ENCODE measurements at regions not wholly inside any gene's neighbourhood (a gene's known extent, or its start where the extent isn't known, plus 50 kb on each side); places are given as distances from the start of the nearest gene placed in this dataset.

DNA sequence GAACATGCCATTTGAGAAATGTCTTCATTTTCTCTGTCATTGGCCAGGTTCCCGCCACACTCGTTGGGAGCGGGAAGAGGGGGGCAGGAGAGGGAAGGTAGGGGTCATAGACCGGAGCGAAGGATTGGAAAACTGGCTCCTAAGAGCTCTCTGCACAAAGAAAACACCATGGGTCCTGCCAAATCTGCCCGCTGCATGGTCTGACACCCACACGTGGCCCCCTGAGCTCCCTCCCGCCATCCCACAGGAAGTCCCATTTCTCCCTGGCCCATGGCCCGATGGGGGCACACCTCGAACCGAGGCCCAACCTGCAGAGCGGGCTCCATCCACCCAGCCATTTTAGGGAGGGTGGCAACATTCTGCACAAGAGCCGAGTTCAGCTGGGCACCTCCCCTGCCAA lies 159.6 kb downstream of the SALL1 start:
- no peak overlapping the region for H3K4me3 Mint-ChIP-seq
- peaks cover 3% of the 10 kb centered on the region for H3K27me3 Mint-ChIP-seq (ENCODE audit: insufficient read depth)
- DNase-seq = no peak
- no peak overlapping the region for H3K27ac Mint-ChIP-seq
- H3K36me3 Mint-ChIP-seq (ENCODE audit: low read depth) = no peaks in the 10 kb centered on the region
- H3K4me1 Mint-ChIP-seq (ENCODE audit: low read depth) = no peaks in the 10 kb centered on the region
- H3K9me3 Mint-ChIP-seq = peaks cover 29% of the 10 kb centered on the region
- TF ChIP-seq, protein P1, sequence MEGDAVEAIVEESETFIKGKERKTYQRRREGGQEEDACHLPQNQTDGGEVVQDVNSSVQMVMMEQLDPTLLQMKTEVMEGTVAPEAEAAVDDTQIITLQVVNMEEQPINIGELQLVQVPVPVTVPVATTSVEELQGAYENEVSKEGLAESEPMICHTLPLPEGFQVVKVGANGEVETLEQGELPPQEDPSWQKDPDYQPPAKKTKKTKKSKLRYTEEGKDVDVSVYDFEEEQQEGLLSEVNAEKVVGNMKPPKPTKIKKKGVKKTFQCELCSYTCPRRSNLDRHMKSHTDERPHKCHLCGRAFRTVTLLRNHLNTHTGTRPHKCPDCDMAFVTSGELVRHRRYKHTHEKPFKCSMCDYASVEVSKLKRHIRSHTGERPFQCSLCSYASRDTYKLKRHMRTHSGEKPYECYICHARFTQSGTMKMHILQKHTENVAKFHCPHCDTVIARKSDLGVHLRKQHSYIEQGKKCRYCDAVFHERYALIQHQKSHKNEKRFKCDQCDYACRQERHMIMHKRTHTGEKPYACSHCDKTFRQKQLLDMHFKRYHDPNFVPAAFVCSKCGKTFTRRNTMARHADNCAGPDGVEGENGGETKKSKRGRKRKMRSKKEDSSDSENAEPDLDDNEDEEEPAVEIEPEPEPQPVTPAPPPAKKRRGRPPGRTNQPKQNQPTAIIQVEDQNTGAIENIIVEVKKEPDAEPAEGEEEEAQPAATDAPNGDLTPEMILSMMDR (IDR thresholded peaks at IDR 0.05) = no peak

DNA sequence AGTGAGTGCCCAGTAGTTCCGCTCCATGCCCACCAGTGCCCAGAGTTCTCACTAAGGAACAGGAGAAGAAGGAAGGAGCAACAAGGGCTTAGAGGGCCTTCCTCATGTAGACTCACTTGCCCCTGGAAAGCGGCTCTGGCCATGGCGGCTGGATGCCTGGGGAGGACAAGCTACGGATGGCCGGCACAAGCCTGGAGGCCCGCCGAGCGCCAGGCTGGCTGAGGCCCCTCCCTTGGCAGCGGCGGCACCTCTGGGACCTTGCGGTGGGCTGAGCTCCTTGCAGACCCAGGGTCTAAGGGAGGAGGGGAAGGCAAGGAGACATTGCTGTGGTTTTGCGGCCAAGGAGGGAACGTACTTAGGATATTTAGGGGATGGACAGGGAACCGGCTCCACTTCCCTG lies 160.1 kb downstream of the SALL1 start:
- no peak overlapping the region for H3K27ac Mint-ChIP-seq
- no peak for DNase-seq
- H3K27me3 Mint-ChIP-seq (ENCODE audit: insufficient read depth) = peaks cover 3% of the 10 kb centered on the region
- no peak overlapping the region for H3K4me3 Mint-ChIP-seq
- TF ChIP-seq, protein P1 (IDR thresholded peaks at IDR 0.05) = no peak
- no peaks in the 10 kb centered on the region for H3K36me3 Mint-ChIP-seq (ENCODE audit: low read depth)
- no peaks in the 10 kb centered on the region for H3K4me1 Mint-ChIP-seq (ENCODE audit: low read depth)
- peaks cover 29% of the 10 kb centered on the region for H3K9me3 Mint-ChIP-seq

DNA sequence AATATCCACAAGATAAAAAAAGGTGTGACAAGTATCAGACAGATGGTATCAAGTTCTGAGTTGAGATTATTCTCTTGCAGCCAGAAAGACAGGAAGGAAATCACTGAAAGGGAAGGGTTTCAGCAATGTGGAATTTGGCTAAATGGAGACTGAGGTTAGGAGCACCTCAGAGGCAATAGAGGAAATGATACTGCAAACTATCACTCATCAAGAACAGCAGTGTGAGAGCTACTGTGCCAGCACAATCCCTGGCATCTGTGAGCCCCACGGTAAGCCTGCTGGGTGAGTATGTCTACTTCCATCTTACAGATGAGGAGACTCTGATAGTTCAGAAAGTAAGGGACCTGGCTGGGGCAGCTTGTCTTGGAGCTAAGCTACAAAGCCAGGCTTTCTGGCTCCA lies 162.0 kb downstream of the SALL1 start:
- Mint-ChIP-seq H3K4me3 (no peak overlapping the region), H3K27me3 (ENCODE audit: insufficient read depth) (peaks cover 1% of the 10 kb centered on the region; the same call in 1 of the 2 replicates), H3K4me1 (ENCODE audit: low read depth) (no peaks in the 10 kb centered on the region), H3K9me3 (peaks cover 23% of the 10 kb centered on the region), H3K27ac (no peak overlapping the region), H3K36me3 (ENCODE audit: low read depth) (no peaks in the 10 kb centered on the region)
- DNase-seq = no peak
- TF ChIP-seq, protein P1 (IDR thresholded peaks at IDR 0.05) = no peak

GRCh38 chr16:50988441-50988840 lies 162.6 kb downstream of the SALL1 start:
- H3K4me1 Mint-ChIP-seq (ENCODE audit: low read depth) = no peaks in the 10 kb centered on the region
- no peaks in the 10 kb centered on the region for H3K36me3 Mint-ChIP-seq (ENCODE audit: low read depth)
- H3K9me3 Mint-ChIP-seq = peaks cover 23% of the 10 kb centered on the region
- H3K4me3 Mint-ChIP-seq = no peak overlapping the region
- TF ChIP-seq, protein P1 (IDR thresholded peaks at IDR 0.05) = no peak
- no peak for DNase-seq
- H3K27ac Mint-ChIP-seq = no peak overlapping the region
- no peaks in the 10 kb centered on the region; the same call in 1 of the 2 replicates for H3K27me3 Mint-ChIP-seq (ENCODE audit: insufficient read depth)

- Mint-ChIP-seq H3K9me3 (peaks cover 23% of the 10 kb centered on the region), H3K4me3 (no peak overlapping the region), H3K4me1 (ENCODE audit: low read depth) (no peaks in the 10 kb centered on the region), H3K27ac (no peak overlapping the region), H3K36me3 (ENCODE audit: low read depth) (no peaks in the 10 kb centered on the region), H3K27me3 (ENCODE audit: insufficient read depth) (no peaks in the 10 kb centered on the region; the same call in 1 of the 2 replicates)
- no peak for DNase-seq
- TF ChIP-seq, protein P1 (IDR thresholded peaks at IDR 0.05) = no peak
Measured at GRCh38 chr16:50986453-50986852, 164.6 kb downstream of the SALL1 start.

GRCh38 chr16:50985733-50986132 lies 165.3 kb downstream of the SALL1 start:
- H3K4me3 Mint-ChIP-seq = no peak overlapping the region
- H3K4me1 Mint-ChIP-seq (ENCODE audit: low read depth) = no peaks in the 10 kb centered on the region
- H3K36me3 Mint-ChIP-seq (ENCODE audit: low read depth) = no peaks in the 10 kb centered on the region
- H3K9me3 Mint-ChIP-seq = peaks cover 23% of the 10 kb centered on the region
- TF ChIP-seq, protein P1 (IDR thresholded peaks at IDR 0.05) = no peak
- DNase-seq = no peak
- H3K27me3 Mint-ChIP-seq (ENCODE audit: insufficient read depth) = no peaks in the 10 kb centered on the region; the same call in 1 of the 2 replicates
- no peak overlapping the region for H3K27ac Mint-ChIP-seq

Data from HFFc6 (cell line).